Heart right ventricle (tissue), 16 donors: ENCODE measurements at regions not wholly inside any gene's neighbourhood (a gene's known extent, or its start where the extent isn't known, plus 50 kb on each side); places are given as distances from the start of the nearest gene placed in this dataset.

Experiments used
- ATAC-seq, 8 donors: fragments of 200-7000 bp; cut with Tn5 transposase; one replicate each; pipeline ENCODE4 v1.9.1; 2020; ENCODE audit warnings: mild to moderate bottlenecking in 8 of 8, moderate library complexity in 8 of 8, moderate number of reproducible peaks in 1 of 8
- DNase-seq, 2 donors: peaks; one replicate each; pipeline ENCODE4 v3.0.0-alpha.2; 2020
- H3K27ac ChIP-seq, 10 donors: fragments of 200-600 bp; sonication (generic) in 2 of 10; one replicate each; pipeline versions ENCODE4 v1.5.0 to v1.8.0; 2020 to 2022; ENCODE audit warnings: mild to moderate bottlenecking in 3 of 10
- H3K27me3 ChIP-seq, 7 donors: fragments of 200-600 bp; one replicate each; pipeline ENCODE4 v1.8.0; 2021 to 2022; ENCODE audit warnings: mild to moderate bottlenecking in 2 of 7
- H3K36me3 ChIP-seq, 9 donors: fragments of 200-600 bp; sonication (generic) in 1 of 9; one replicate each; pipeline versions ENCODE4 v1.5.0 to v1.8.0; 2020 to 2022; ENCODE audit warnings: mild to moderate bottlenecking in 2 of 9
- H3K4me1 ChIP-seq, 9 donors: fragments of 200-600 bp; sonication (generic) in 1 of 9; one replicate each; pipeline versions ENCODE4 v1.5.0 to v1.8.0; 2020 to 2022; ENCODE audit warnings: mild to moderate bottlenecking in 4 of 9
- H3K4me3 ChIP-seq, 10 donors: fragments of 200-600 bp; sonication (generic) in 2 of 10; one replicate each; pipeline versions ENCODE4 v1.5.0 to v1.8.0; 2020 to 2022; ENCODE audit warnings: mild to moderate bottlenecking in 7 of 10, moderate library complexity in 2 of 10
- H3K9me3 ChIP-seq, 11 donors: fragments of 200-600 bp in 10 of 11; sonication (generic) in 2 of 11; one replicate each; pipeline versions ENCODE4 v1.5.0 to v1.8.0; 2013 to 2022; ENCODE audit warnings: mild to moderate bottlenecking in 2 of 11, control low read depth in 1 of 11, moderate library complexity in 1 of 11
- CTCF ChIP-seq, 9 donors: fragments of 200-600 bp; sonication (generic) in 2 of 9; IDR thresholded peaks; one replicate each; pipeline versions ENCODE4 v1.5.0 to v1.8.0; 2021 to 2022; ENCODE audit warnings: antibody characterized with exemption in 9 of 9, mild to moderate bottlenecking in 5 of 9, moderate library complexity in 1 of 9
- WGBS, 2 donors: extraction: QIAGEN DNeasy Blood & Tissue Kit; methylation state at CpG; one replicate each; pipeline ENCODE4 v1.1.7; 2013; ENCODE audit warnings: inconsistent platforms in 1 of 2; 5-methylcytosine and 5-hydroxymethylcytosine counted together
- intact Hi-C, 10 donors: fragments of 100-400 bp; cut with DNase I; formaldehyde crosslinking; loops; one replicate each; pipeline versions ENCODE4 v1.11.1 to v1.14.2; 2022
- donor health status: Arrhythmogenic right ventricular cardiomyopathy.
- donor health status: ischemic (EF 13 %, LVEDD 7.1; RV severe dilation, severe dysfunction).
- donor health status: healthy with polysubstance abuse.
- donor health status: DM: no; HTN: yes; CAD: no.
- donor health status: DM: no; HTN: no; CAD: no.
- donor health status: ischemic (EF 25% LVEDD 6.9; RV normal size, moderate dysfunction).
- donor health status: ischemic (EF 25% LVEDD 5.7; RV mildly dilated, moderate dysfunction).
- donor health status: healthy.
- donor health status: DM: yes; HTN: yes; CAD: no.
- donor health status: Ischemic cardiomyopathy.
- donor health status: ischemic (EF 35%, LVEDD 5.7; RV mildly dilated, moderate dysfunction).
- donor health status: nonischemic (EF 11% LVEDD 7.7; RV severe dilation, severe dysfunction).
- donor health status: DM: yes; HTN: yes; CAD: no.
- donor health status: PGD.
- donor health status: ischemic (EF 29% LVEDD 5.4; RV normal size, mild dysfunction).
- donor health status: nonischemic (EF 23%, LVEDD 6.1; RV moderate dilation, normal function).

DNA sequence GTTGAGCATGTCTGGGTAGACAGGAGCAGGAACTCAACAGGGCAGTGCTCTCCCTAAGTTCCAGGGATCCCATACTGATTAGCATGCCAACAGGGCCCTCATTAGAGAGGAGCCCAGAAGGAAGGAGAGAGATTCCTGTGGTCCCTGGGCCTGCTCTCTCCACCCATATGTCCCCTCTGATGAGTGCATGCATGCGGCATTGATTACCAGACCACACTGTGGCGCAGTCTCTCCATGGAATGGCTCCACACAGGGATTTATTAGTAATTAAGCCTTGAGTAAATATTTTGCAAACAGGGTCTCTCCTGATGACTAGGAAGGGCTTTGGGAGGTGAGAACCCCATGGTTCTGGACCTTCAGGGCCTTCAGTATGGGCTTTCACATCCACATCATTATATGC, 60.0 kb upstream of the ST8SIA2 start:
- peaks cover 0 to 10% (median 0%) of the 10 kb centered on the region in 11 donors for H3K9me3 ChIP-seq
- DNase-seq, result no peak
- intact Hi-C loops, result no loop called here
- no peaks in the 10 kb centered on the region for H3K36me3 ChIP-seq
- 72 to 95% methylated on average over 2 of the region's 2 CpGs for WGBS, 2 donors
- H3K27me3 ChIP-seq, result no peaks in the 10 kb centered on the region
- TF ChIP-seq CTCF (IDR thresholded peaks at IDR 0.05), result no peak
- no peak overlapping the region for H3K27ac ChIP-seq
- H3K4me1 ChIP-seq, result no peaks in the 10 kb centered on the region
- no peak for ATAC-seq
- H3K4me3 ChIP-seq, result no peak overlapping the region

- H3K4me1 ChIP-seq, result no peaks in the 10 kb centered on the region
- H3K27me3 ChIP-seq, result peaks cover 0 to under 1% (median 0%) of the 10 kb centered on the region in 7 donors
- WGBS, 2 donors, result 74 to 78% methylated on average over 2 of the region's 2 CpGs
- DNase-seq, result peak in 1 of 2 donors; percentile 34
- TF ChIP-seq CTCF (IDR thresholded peaks at IDR 0.05), result no peak
- peak in 6 of 8 donors; percentile 27 to 90 (median 57) for ATAC-seq
- no peak overlapping the region for H3K4me3 ChIP-seq
- H3K9me3 ChIP-seq, result peaks cover 0 to 10% (median 0%) of the 10 kb centered on the region in 11 donors
- intact Hi-C loops, result no loop called here
- no peaks in the 10 kb centered on the region for H3K36me3 ChIP-seq
- H3K27ac ChIP-seq, result no peak overlapping the region
These were observed 57.2 kb upstream of the ST8SIA2 start for GRCh38 chr15:92336419-92336987.

DNA sequence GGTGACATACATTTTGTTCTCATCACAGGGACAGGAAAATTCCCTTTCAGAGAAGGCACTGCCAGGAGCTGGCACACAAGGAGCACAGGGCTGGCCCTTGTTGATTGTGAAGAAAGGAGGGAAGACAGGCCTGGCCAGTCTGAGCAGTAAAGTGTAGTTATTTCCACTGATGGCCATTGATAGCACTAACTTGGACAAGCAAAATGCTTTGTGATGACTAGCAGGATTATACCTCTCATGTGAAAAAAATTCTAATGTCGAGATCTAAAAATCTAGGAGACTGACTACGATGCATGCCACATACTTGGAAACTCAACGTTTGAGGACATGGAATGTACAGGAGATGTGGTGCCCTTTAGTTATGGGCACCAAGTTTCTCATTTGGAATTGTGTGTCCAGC, 54.3 kb upstream of the ST8SIA2 start:
- H3K27ac ChIP-seq, result no peak overlapping the region
- H3K36me3 ChIP-seq, result no peaks in the 10 kb centered on the region
- H3K4me3 ChIP-seq, result no peak overlapping the region
- WGBS, 2 donors, result 88 to 91% methylated on average over 3 of the region's 3 CpGs
- peaks cover 0 to 14% (median 10%) of the 10 kb centered on the region in 7 donors for H3K27me3 ChIP-seq
- intact Hi-C loops, result no loop called here
- peaks cover 0 to 11% (median 3%) of the 10 kb centered on the region in 9 donors for H3K4me1 ChIP-seq
- ATAC-seq (no peak), DNase-seq (no peak)
- H3K9me3 ChIP-seq, result no peaks in the 10 kb centered on the region
- no peak for TF ChIP-seq CTCF (IDR thresholded peaks at IDR 0.05)
